Liver (tissue), 3 donors: ENCODE measurements at regions not wholly inside any gene's neighbourhood (a gene's known extent, or its start where the extent isn't known, plus 50 kb on each side); places are given as distances from the start of the nearest gene placed in this dataset.

ENCODE experiments used
- FOXA1 ChIP-seq: IDR thresholded peaks from 2 replicates; pipeline ENCODE4 v1.6.1; 2016; ENCODE audit warnings: antibody characterized with exemption
- HNF4A ChIP-seq, 2 donors: conservative IDR thresholded peaks; 2 replicates each; pipeline ENCODE4 v1.6.1; 2016; ENCODE audit warnings: antibody characterized with exemption in 2 of 2, mild to moderate bottlenecking in 2 of 2
- JUND ChIP-seq, 2 donors: IDR thresholded peaks; 2 replicates each; pipeline ENCODE4 v1.6.1; 2016; ENCODE audit warnings: antibody characterized with exemption in 2 of 2
- RAD21 ChIP-seq, 2 donors: IDR thresholded peaks; 2 replicates each; pipeline ENCODE4 v1.6.1; 2016; ENCODE audit warnings: antibody characterized with exemption in 2 of 2, mild to moderate bottlenecking in 2 of 2
- SP1 ChIP-seq: IDR thresholded peaks from 2 replicates; pipeline ENCODE4 v1.6.1; 2018; ENCODE audit warnings: antibody characterized with exemption, mild to moderate bottlenecking
- TAF1 ChIP-seq: conservative IDR thresholded peaks from 2 replicates; pipeline ENCODE4 v1.6.1; 2016; ENCODE audit warnings: antibody characterized with exemption, mild to moderate bottlenecking
- TF ChIP-seq, protein P1 (sequence below): fragments of 150-350 bp; IDR thresholded peaks from 2 replicates; pipeline ENCODE4 v1.5.1; 2017; ENCODE audit warnings: improper control_type of control experiment, low read depth, low read length; ENCODE audit not compliant: missing input control
- TF ChIP-seq, protein P2 (sequence below): IDR thresholded peaks from 2 replicates; pipeline ENCODE4 v1.6.1; 2016; ENCODE audit warnings: antibody characterized with exemption
- TF ChIP-seq, protein P3 (sequence below): IDR thresholded peaks from 2 replicates; pipeline ENCODE4 v1.6.1; 2016; ENCODE audit warnings: antibody characterized with exemption
- donor health status: healthy.
- donor health status: healthy.

DNA sequence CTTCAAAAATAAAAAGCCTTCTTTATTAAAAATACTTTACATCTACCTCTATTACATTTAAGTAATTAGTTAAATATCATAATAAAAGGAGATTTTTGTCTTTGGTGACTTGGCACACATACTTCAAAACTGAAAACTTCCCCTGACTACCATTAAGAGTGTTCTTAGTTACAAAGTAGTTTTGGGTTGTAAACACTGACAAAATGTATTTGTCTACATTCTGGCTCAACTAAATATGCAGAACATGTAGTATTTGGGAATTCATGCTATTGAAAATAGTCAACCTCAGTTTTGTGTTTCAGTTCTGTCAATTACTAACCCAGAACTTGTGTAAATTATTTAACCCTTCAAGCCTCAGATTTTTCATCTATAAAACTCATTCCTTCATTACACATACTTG is 311.5 kb downstream of the RAD51AP2 start:
- TF ChIP-seq FOXA1 (no peak), TAF1 (no peak), SP1 (no peak), RAD21 (IDR thresholded peaks at IDR 0.05) (no peak), HNF4A (conservative IDR thresholded peaks at IDR 0.05) (no peak), JUND (IDR thresholded peaks at IDR 0.05) (no peak)
- TF ChIP-seq, protein P1, sequence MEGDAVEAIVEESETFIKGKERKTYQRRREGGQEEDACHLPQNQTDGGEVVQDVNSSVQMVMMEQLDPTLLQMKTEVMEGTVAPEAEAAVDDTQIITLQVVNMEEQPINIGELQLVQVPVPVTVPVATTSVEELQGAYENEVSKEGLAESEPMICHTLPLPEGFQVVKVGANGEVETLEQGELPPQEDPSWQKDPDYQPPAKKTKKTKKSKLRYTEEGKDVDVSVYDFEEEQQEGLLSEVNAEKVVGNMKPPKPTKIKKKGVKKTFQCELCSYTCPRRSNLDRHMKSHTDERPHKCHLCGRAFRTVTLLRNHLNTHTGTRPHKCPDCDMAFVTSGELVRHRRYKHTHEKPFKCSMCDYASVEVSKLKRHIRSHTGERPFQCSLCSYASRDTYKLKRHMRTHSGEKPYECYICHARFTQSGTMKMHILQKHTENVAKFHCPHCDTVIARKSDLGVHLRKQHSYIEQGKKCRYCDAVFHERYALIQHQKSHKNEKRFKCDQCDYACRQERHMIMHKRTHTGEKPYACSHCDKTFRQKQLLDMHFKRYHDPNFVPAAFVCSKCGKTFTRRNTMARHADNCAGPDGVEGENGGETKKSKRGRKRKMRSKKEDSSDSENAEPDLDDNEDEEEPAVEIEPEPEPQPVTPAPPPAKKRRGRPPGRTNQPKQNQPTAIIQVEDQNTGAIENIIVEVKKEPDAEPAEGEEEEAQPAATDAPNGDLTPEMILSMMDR = no peak
- TF ChIP-seq, protein P2, sequence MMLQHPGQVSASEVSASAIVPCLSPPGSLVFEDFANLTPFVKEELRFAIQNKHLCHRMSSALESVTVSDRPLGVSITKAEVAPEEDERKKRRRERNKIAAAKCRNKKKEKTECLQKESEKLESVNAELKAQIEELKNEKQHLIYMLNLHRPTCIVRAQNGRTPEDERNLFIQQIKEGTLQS = no peak
- TF ChIP-seq, protein P3, sequence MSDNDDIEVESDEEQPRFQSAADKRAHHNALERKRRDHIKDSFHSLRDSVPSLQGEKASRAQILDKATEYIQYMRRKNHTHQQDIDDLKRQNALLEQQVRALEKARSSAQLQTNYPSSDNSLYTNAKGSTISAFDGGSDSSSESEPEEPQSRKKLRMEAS = no peak
